Esophagus squamous epithelium (tissue), 4 donors: ENCODE measurements at regions not wholly inside any gene's neighbourhood (a gene's known extent, or its start where the extent isn't known, plus 50 kb on each side); places are given as distances from the start of the nearest gene placed in this dataset.

Experiments used
- POLR2A ChIP-seq, 4 donors: fragments of 450-650 bp; IDR thresholded peaks; one replicate each; pipeline ENCODE4 v1.6.1; 2017; ENCODE audit warnings: antibody characterized with exemption in 4 of 4, mild to moderate bottlenecking in 4 of 4, moderate library complexity in 3 of 4
- TF ChIP-seq, protein P1 (sequence below), 6 experiments: fragments of 450-650 bp in 4 of 6; fragments of 200-600 bp in 2 of 6; sonication (generic) in 2 of 6; IDR thresholded peaks; one replicate each; pipeline ENCODE4 v1.5.1; 2016 to 2019; ENCODE audit warnings: antibody characterized with exemption in 6 of 6, mild to moderate bottlenecking in 4 of 6, moderate library complexity in 4 of 6

DNA sequence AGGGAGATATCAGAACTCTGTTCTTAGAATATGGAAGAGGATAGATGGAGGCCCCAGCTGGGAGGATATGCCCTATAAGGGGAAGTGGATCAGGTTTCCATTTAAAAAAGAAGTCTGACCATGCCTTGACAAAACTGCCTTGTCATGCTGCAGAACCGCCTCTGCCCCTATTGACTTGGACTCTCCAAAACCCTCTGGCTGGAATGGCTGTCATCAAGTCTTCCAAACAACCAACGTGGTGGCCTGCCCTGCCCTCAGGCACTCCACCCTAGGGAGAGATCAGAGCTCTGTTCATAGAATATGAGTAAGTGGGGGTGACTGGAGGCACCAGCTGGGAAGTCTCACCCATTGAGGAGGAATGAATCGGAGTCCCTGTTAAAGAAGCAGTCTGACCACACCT lies 114.9 kb downstream of the VSIG4 start:
- TF ChIP-seq POLR2A (IDR thresholded peaks at IDR 0.05) = no peak
- TF ChIP-seq, protein P1, sequence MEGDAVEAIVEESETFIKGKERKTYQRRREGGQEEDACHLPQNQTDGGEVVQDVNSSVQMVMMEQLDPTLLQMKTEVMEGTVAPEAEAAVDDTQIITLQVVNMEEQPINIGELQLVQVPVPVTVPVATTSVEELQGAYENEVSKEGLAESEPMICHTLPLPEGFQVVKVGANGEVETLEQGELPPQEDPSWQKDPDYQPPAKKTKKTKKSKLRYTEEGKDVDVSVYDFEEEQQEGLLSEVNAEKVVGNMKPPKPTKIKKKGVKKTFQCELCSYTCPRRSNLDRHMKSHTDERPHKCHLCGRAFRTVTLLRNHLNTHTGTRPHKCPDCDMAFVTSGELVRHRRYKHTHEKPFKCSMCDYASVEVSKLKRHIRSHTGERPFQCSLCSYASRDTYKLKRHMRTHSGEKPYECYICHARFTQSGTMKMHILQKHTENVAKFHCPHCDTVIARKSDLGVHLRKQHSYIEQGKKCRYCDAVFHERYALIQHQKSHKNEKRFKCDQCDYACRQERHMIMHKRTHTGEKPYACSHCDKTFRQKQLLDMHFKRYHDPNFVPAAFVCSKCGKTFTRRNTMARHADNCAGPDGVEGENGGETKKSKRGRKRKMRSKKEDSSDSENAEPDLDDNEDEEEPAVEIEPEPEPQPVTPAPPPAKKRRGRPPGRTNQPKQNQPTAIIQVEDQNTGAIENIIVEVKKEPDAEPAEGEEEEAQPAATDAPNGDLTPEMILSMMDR (IDR thresholded peaks at IDR 0.05) = no peak
